K562 (cell line): ENCODE measurements at regions not wholly inside any gene's neighbourhood (a gene's known extent, or its start where the extent isn't known, plus 50 kb on each side); places are given as distances from the start of the nearest gene placed in this dataset.
A peak's percentile ranks its signal among the peaks of the same experiment; 100 is the strongest.

ENCODE experiments used
- ARID1B ChIP-seq: fragments of 450-650 bp; IDR thresholded peaks from 2 replicates; pipeline ENCODE4 v1.6.1; 2016; ENCODE audit warnings: antibody characterized with exemption, mild to moderate bottlenecking, inconsistent platforms
- CTBP1 ChIP-seq: fragments of 450-650 bp; IDR thresholded peaks from 2 replicates; pipeline ENCODE4 v1.6.1; 2016; ENCODE audit warnings: borderline replicate concordance
- EP300 ChIP-seq: IDR thresholded peaks from 2 replicates; pipeline ENCODE4 v1.6.1; 2012; ENCODE audit warnings: low read length, improper control_type of control experiment
- KAT8 ChIP-seq: fragments of 450-650 bp; IDR thresholded peaks from 2 replicates; pipeline ENCODE4 v1.6.1; 2016; ENCODE audit warnings: low read depth, mild to moderate bottlenecking
- L3MBTL2 ChIP-seq: fragments of 450-650 bp; IDR thresholded peaks from 2 replicates; pipeline ENCODE4 v1.6.1; 2016; ENCODE audit warnings: mild to moderate bottlenecking, moderate library complexity
- MYC ChIP-seq, 2 experiments: fragments of 250-450 bp in 1 of 2; sonication (Bioruptor Pico) in 1 of 2; IDR thresholded peaks; 2 replicates each; pipeline versions ENCODE4 v1.5.1 to v1.6.1; 2012 to 2021; ENCODE audit warnings: low read depth in 2 of 2, borderline replicate concordance in 1 of 2, improper control_type of control experiment in 1 of 2, low read length in 1 of 2, mild to moderate bottlenecking in 1 of 2, moderate library complexity in 1 of 2
- SMARCA4 ChIP-seq: fragments of 450-650 bp; IDR thresholded peaks from 2 replicates; pipeline ENCODE4 v1.6.1; 2016
- SMARCC2 ChIP-seq: fragments of 450-650 bp; IDR thresholded peaks from 2 replicates; pipeline ENCODE4 v1.6.1; 2017; ENCODE audit warnings: antibody characterized with exemption, moderate library complexity, mild to moderate bottlenecking, low read depth
- TOE1 ChIP-seq, 2 experiments: fragments of 450-650 bp in 1 of 2; sonication (generic) in 1 of 2; formaldehyde crosslinking in 1 of 2; IDR thresholded peaks; 2 replicates each; pipeline versions ENCODE4 v1.7.1 to v1.8.0; 2016 to 2022; ENCODE audit warnings: borderline replicate concordance in 2 of 2, mild to moderate bottlenecking in 2 of 2, antibody characterized with exemption in 1 of 2, inconsistent platforms in 1 of 2, low read depth in 1 of 2, missing genetic modification reagents in 1 of 2, moderate library complexity in 1 of 2
- ZBTB7A ChIP-seq: IDR thresholded peaks from 2 replicates; pipeline ENCODE4 v1.6.1; 2011; ENCODE audit warnings: low read depth, mild to moderate bottlenecking, low read length, moderate library complexity, borderline replicate concordance; ENCODE audit not compliant: control insufficient read depth
- ZC3H11A ChIP-seq: IDR thresholded peaks from 2 replicates; pipeline ENCODE4 v1.6.1; 2012; ENCODE audit warnings: low read depth, low read length, improper control_type of control experiment
- ZNF175 ChIP-seq: fragments of 200-800 bp; sonication (Bioruptor generic); IDR thresholded peaks from 2 replicates; pipeline ENCODE4 v1.6.1; 2016; ENCODE audit warnings: low read depth, mild to moderate bottlenecking, missing genetic modification characterization, missing compliant biosample characterization
- ZNF274 ChIP-seq: IDR thresholded peaks from 2 replicates; pipeline ENCODE4 v1.6.1; 2011; ENCODE audit warnings: low read depth, mild to moderate bottlenecking, low read length, moderate library complexity, borderline replicate concordance
- ZNF431 ChIP-seq: sonication (generic); formaldehyde crosslinking; IDR thresholded peaks from 2 replicates; pipeline ENCODE4 v1.8.0; 2022; ENCODE audit warnings: mild to moderate bottlenecking, missing genetic modification reagents
- ZNF57 ChIP-seq: fragments of 450-650 bp; formaldehyde crosslinking; IDR thresholded peaks from 2 replicates; pipeline ENCODE4 v1.4.0; 2020; ENCODE audit warnings: mild to moderate bottlenecking, moderate library complexity
- TF ChIP-seq, protein P1 (sequence below): sonication (generic); formaldehyde crosslinking; IDR thresholded peaks from 2 replicates; pipeline ENCODE4 v1.8.1; 2023; ENCODE audit warnings: mild to moderate bottlenecking, missing genetic modification reagents
- TF ChIP-seq, protein P2 (sequence below): fragments of 450-650 bp; formaldehyde crosslinking; IDR thresholded peaks from 2 replicates; pipeline ENCODE4 v1.4.0; 2022; ENCODE audit warnings: missing genetic modification characterization

DNA sequence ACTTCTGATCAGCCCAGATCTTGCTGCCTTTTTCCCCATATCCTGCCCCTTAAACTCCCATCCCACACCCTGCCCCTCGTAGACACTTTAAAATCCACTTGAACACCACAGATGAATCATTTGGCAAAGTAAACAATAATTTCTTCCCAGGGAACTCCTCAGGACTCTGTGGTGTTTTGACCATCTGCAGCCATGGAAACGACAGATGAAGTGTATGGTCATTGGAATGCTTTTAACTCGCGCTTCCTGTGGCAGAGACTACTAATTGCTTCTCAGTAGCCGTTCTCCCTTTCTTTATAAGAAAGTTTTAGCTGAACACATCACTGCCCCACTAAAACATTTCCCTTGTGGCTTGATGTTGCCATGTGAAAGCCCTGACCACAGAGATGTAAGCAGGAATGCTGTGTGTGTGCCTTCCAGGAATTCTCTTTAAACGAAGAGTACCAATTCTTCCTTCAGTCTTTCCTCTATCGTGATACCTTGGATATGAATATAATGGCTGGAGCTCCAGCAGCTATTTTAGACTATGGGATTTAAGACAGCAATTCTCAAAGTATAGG, 92.7 kb upstream of the PARD3B start (continued):
- TF ChIP-seq, protein P1, sequence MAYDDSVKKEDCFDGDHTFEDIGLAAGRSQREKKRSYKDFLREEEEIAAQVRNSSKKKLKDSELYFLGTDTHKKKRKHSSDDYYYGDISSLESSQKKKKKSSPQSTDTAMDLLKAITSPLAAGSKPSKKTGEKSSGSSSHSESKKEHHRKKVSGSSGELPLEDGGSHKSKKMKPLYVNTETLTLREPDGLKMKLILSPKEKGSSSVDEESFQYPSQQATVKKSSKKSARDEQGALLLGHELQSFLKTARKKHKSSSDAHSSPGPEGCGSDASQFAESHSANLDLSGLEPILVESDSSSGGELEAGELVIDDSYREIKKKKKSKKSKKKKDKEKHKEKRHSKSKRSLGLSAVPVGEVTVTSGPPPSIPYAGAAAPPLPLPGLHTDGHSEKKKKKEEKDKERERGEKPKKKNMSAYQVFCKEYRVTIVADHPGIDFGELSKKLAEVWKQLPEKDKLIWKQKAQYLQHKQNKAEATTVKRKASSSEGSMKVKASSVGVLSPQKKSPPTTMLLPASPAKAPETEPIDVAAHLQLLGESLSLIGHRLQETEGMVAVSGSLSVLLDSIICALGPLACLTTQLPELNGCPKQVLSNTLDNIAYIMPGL (CRISPR knock-in tag), result no peak
- peak; percentile 54; the same call in 1 of the 2 replicates for TF ChIP-seq ZNF175 (CRISPR knock-in tag)
- no peak for TF ChIP-seq EP300
- TF ChIP-seq MYC (IDR thresholded peaks at IDR 0.05; ENCODE audit: low read depth, low read length), result no peak
- TF ChIP-seq MYC (CRISPR knock-in tag; IDR thresholded peaks at IDR 0.05; ENCODE audit: borderline replicate concordance, low read depth), result no peak
- no peak for TF ChIP-seq SMARCC2
- TF ChIP-seq, protein P2, sequence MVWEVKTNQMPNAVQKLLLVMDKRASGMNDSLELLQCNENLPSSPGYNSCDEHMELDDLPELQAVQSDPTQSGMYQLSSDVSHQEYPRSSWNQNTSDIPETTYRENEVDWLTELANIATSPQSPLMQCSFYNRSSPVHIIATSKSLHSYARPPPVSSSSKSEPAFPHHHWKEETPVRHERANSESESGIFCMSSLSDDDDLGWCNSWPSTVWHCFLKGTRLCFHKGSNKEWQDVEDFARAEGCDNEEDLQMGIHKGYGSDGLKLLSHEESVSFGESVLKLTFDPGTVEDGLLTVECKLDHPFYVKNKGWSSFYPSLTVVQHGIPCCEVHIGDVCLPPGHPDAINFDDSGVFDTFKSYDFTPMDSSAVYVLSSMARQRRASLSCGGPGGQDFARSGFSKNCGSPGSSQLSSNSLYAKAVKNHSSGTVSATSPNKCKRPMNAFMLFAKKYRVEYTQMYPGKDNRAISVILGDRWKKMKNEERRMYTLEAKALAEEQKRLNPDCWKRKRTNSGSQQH (CRISPR knock-in tag), result no peak
- TF ChIP-seq ZNF431 (CRISPR knock-in tag), result no peak
- TF ChIP-seq ZC3H11A, result no peak
- no peak for TF ChIP-seq L3MBTL2
- no peak for TF ChIP-seq CTBP1
- no peak for TF ChIP-seq ZNF274
- peak; percentile 34; the same call in 1 of the 2 replicates for TF ChIP-seq SMARCA4
- TF ChIP-seq ARID1B, result peak; percentile 13; the same call in 1 of the 2 replicates
- no peak for TF ChIP-seq ZBTB7A
- TF ChIP-seq KAT8, result no peak
- TF ChIP-seq TOE1 (IDR thresholded peaks at IDR 0.05; ENCODE audit: borderline replicate concordance), result no peak
- no peak for TF ChIP-seq TOE1 (CRISPR knock-in tag; IDR thresholded peaks at IDR 0.05; ENCODE audit: borderline replicate concordance, low read depth)
- no peak for TF ChIP-seq ZNF57 (CRISPR knock-in tag)
